NAMALWA (cell line): ENCODE measurements at regions not wholly inside any gene's neighbourhood (a gene's known extent, or its start where the extent isn't known, plus 50 kb on each side); places are given as distances from the start of the nearest gene placed in this dataset.
A peak's percentile ranks its signal among the peaks of the same experiment; 100 is the strongest.

Experiments
- DNase-seq: peaks from one replicate; pipeline ENCODE4 v3.0.0-alpha.2; 2015; ENCODE audit warnings: low spot score

GRCh38 chr13:27673911-27674310 lies 52.2 kb downstream of the POLR1D start:
- no peak for DNase-seq

- no peak for DNase-seq
These were observed 56.8 kb downstream of the POLR1D start for GRCh38 chr13:27678306-27679040.

GRCh38 chr13:27679396-27679795 lies 57.7 kb downstream of the POLR1D start:
- DNase-seq = no peak

GRCh38 chr13:27679896-27680295 lies 58.2 kb downstream of the POLR1D start:
- no peak for DNase-seq

GRCh38 chr13:27680465-27680864 lies 58.8 kb downstream of the POLR1D start:
- no peak for DNase-seq

- DNase-seq = no peak
These were observed 69.5 kb downstream of the POLR1D start for GRCh38 chr13:27691207-27691606.

GRCh38 chr13:27696731-27697130 lies 75.0 kb downstream of the POLR1D start:
- DNase-seq = peak; percentile 4

GRCh38 chr13:27699952-27700351 lies 78.3 kb downstream of the POLR1D start:
- no peak for DNase-seq

GRCh38 chr13:27704681-27705080 lies 83.0 kb downstream of the POLR1D start:
- DNase-seq = peak; percentile 22

GRCh38 chr13:27708325-27708724 lies 84.0 kb upstream of the GSX1 start:
- no peak for DNase-seq

GRCh38 chr13:27709779-27710178 lies 82.5 kb upstream of the GSX1 start:
- DNase-seq = no peak

- no peak for DNase-seq
These were observed 79.9 kb upstream of the GSX1 start for GRCh38 chr13:27712421-27712820.

GRCh38 chr13:27713767-27714166 lies 78.5 kb upstream of the GSX1 start:
- no peak for DNase-seq

- DNase-seq = no peak
These were observed 70.6 kb upstream of the GSX1 start for GRCh38 chr13:27721681-27722080.

GRCh38 chr13:27728271-27728670 lies 64.0 kb upstream of the GSX1 start:
- DNase-seq = no peak

- DNase-seq = no peak
These were observed 62.1 kb upstream of the GSX1 start for GRCh38 chr13:27730191-27730590.
